ENCODE measurements at regions not wholly inside any gene's neighbourhood (a gene's known extent, or its start where the extent isn't known, plus 50 kb on each side); places are given as distances from the start of the nearest gene placed in this dataset.

DNA sequence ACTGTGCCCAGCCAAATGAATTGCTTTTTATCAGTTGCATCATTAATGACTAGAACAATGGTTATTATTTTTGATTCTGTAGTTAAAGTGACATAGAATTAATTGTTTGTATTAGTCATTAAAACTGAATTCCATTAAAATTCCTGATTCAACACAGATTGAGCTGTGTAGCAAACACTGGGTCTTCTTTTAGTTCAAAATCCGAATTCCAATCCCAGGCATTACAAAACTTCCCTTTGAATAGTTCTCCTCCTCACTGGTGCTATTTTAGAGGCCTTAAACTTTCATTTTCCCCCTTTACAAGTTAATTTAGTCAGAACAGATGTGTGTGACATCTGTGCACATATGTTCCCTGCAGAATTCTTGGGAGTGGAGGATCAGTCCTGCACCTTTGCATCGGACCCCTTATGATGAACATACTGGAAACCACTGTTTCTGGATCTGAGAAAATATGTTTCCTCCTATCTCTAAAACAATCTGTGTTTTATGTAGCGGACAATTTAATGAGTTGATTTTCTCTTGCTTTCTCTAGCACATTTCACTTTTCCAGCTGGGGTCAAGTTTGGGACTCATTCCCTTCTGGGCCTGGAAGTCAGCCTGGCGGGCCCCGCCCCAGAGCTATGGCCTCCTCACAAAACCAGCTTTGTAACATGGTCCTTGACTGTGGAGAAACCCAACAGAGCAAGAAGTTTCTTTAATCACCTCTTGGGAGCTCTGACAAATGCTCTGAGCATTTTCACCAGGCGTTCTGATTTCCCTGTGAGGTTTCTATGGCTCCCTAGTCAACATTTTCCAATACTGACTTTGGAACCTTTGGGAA lies 87.9 kb upstream of the MAMDC2 start:
- no peak for DNase-seq

- no peak for DNase-seq
Measured at GRCh38 chr9:69961843-69962242, 81.8 kb upstream of the MAMDC2 start.

DNA sequence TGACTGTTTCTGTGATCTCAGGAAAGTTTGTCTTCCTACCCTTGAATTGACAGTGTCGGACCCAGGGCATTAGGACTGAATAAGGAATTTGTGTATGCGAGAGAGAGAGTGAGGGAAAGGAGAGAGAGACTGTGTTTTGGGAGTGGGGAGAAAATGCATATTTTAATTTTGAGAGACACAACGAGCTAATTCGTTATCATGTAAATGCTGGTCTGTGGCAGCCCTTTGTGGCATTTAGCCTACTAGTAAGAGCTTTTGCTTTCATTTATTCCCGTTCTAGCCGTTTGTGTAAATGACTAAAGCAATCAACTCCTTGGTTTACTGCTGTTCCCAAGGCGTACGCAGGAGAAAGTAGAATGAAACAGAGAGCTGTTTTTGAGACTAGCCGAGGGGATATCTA lies 79.8 kb upstream of the MAMDC2 start:
- no peak for DNase-seq

DNA sequence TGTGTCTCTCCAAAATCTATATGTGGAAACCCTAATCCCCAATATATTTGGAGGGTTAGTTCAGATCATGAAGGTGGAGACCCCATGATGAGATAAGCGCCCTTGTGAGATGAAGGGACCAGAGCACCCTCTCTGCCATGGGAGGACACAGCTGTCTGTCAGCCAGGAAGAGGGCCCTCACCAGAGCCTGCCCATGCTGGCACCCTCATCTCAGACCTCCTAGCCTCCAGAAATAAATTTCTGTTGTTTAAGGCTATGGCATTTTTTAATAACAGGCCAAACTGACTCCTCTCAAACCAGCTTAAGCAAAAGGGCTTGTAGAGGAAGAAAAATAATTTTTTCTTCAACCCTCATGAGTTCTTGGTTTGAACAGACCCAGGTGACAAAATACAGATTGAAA lies 79.2 kb upstream of the MAMDC2 start:
- DNase-seq = no peak

- DNase-seq = no peak
Measured at GRCh38 chr9:69965416-69966145, 78.1 kb upstream of the MAMDC2 start.

DNA sequence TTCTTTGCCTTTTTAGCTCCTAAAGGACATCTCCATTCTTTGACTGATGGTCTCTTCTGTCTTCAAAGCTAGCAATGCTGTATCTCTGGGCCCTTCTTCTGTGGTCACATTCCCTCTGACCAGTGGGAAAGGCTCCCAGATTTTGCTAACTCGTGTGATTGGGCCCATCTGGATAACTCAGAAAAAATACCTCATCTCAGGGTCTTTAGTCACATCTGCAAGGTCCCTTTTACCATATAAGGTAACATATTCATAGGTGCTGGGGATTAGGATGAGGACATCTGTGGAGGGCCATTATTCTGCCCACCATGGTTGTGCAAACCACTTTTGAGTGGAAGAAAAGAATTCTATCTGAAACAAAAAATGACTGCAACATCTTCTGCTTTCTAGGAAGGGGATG lies 76.3 kb upstream of the MAMDC2 start:
- no peak for DNase-seq

GRCh38 chr9:69970001-69970533 lies 73.6 kb upstream of the MAMDC2 start:
- DNase-seq = no peak

- DNase-seq = peak; percentile 11
Measured at GRCh38 chr9:69971643-69972449, 71.8 kb upstream of the MAMDC2 start.

GRCh38 chr9:69975681-69976080 lies 68.0 kb upstream of the MAMDC2 start:
- DNase-seq = no peak

DNA sequence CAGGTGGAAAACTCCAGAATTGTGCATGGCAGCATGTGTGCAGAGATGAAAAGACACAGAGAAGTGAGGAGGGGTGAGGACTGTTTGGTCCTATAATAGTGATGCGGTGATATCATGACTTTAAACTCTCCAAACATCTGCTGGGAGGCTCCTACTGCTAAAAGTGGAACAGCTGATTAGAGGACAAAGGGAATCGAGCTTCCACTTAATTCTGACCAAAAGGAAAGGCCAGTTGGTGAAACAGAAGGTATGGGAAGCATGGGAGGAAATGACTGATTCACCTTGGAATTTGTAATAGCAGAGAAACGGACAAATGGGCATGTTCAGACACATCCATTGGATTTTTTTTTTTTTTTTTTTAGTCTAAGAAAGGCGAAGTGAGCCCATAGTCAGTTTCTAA lies 67.5 kb upstream of the MAMDC2 start:
- DNase-seq = no peak

DNA sequence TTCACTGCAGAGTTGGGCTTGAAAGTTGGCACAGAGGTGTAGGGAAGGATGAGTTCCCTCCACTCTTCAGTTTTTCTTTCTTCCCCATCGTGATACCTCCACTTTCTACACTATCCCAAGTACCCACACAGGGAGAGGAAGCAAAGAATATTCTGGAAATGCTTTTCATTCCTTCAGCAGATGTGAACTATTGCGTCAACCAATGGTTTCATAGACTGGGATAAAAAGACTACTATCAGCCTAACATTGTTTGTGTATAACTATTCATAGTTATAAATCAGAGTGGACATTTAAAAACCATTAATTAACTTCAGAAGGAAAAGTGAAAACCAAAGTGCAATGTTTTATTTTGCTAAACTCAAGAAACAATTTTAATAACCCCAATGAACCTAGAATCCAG lies 63.6 kb upstream of the MAMDC2 start:
- DNase-seq = no peak

GRCh38 chr9:69980591-69980990 lies 63.1 kb upstream of the MAMDC2 start:
- DNase-seq = no peak

- DNase-seq = peak; percentile 10
Measured at GRCh38 chr9:69981686-69982445, 61.8 kb upstream of the MAMDC2 start.

DNA sequence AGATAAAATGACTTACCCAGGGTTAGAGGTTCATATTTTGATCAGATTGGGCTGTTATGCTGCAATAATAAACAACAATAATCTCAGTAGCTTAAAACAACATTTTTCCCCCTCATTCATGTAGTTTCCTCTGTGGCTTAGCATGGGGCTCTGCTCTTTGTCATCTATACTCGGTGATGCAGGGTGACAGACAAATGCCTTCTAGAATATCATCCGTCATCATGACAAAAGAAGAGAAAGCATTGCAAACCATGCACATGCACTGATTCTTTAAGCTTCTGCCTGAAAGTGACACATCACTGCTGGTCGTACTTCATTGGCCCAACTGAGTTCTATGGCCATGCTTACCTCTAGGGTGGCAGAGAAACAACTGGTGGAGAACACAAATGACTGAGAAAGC lies 58.8 kb upstream of the MAMDC2 start:
- DNase-seq = no peak

- DNase-seq = no peak
Measured at GRCh38 chr9:69985971-69986370, 57.7 kb upstream of the MAMDC2 start.

- no peak for DNase-seq
Measured at GRCh38 chr9:69986970-69987369, 56.7 kb upstream of the MAMDC2 start.

DNA sequence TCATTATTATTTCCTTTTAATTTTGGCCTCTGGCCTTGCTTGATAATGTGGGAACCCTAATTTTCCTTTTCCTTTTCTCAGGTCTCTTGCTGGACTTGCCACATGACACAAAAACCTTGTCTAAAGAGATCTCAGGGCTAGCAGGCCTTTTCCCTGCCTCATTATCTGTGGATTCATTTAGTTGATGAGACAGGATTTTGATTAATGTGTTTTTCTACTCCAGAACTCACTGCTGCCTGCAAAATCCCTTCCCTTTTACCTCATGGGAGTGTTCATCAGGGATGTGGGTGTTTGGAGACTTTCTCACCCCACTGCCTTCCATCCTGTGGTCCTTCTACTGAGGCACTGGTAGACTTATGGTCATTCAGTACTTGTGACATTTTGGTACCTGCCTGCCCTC lies 56.2 kb upstream of the MAMDC2 start:
- no peak for DNase-seq

- no peak for DNase-seq
Measured at GRCh38 chr9:69993110-69993509, 50.5 kb upstream of the MAMDC2 start.

Measured in NCI-H510A (cell line).